Astrocyte (in vitro differentiated cells and primary cell): ENCODE measurements at regions not wholly inside any gene's neighbourhood (a gene's known extent, or its start where the extent isn't known, plus 50 kb on each side); places are given as distances from the start of the nearest gene placed in this dataset.

Experiments
- DNase-seq: peaks from one replicate; pipeline ENCODE4 v3.0.0-alpha.2; 2010; ENCODE audit warnings: low read depth
- FAIRE-seq: peaks from 2 replicates; lab custom pipeline; 2011; peaks lifted over from hg19 to GRCh38; lab: Jason Lieb, UNC
- H2AFZ ChIP-seq: 2 replicates; pipeline ENCODE4 v1.6.0; 2012; ENCODE audit warnings: low read depth, low read length, inconsistent platforms
- H3K27ac ChIP-seq: 2 replicates; pipeline ENCODE4 v1.5.1; 2011; ENCODE audit warnings: low read depth, low read length, inconsistent platforms
- H3K27me3 ChIP-seq: 2 replicates; pipeline ENCODE4 v1.6.0; 2011; ENCODE audit warnings: low read length, inconsistent platforms; ENCODE audit not compliant: insufficient read depth
- H3K36me3 ChIP-seq: 2 replicates; pipeline ENCODE4 v1.5.1; 2011; ENCODE audit warnings: low read length, inconsistent platforms; ENCODE audit not compliant: insufficient read depth
- H3K4me1 ChIP-seq: 2 replicates; pipeline ENCODE4 v1.5.1; 2011; ENCODE audit warnings: low read length, inconsistent platforms; ENCODE audit not compliant: insufficient read depth
- H3K4me2 ChIP-seq: 2 replicates; pipeline ENCODE4 v1.6.0; 2012; ENCODE audit warnings: low read length, inconsistent platforms
- H3K4me3 ChIP-seq: 2 replicates; pipeline ENCODE4 v1.5.1; 2011; ENCODE audit warnings: low read depth, mild to moderate bottlenecking, low read length, inconsistent platforms; ENCODE audit not compliant: insufficient read depth
- H3K79me2 ChIP-seq: 2 replicates; pipeline ENCODE4 v1.6.0; 2012; ENCODE audit warnings: mild to moderate bottlenecking, low read length, inconsistent platforms; ENCODE audit not compliant: insufficient read depth
- H3K9ac ChIP-seq: 2 replicates; pipeline ENCODE4 v1.6.0; 2012; ENCODE audit warnings: mild to moderate bottlenecking, low read length, inconsistent platforms
- H3K9me3 ChIP-seq: 2 replicates; pipeline ENCODE4 v1.5.1; 2012; ENCODE audit warnings: low read depth, mild to moderate bottlenecking, low read length, inconsistent platforms; ENCODE audit not compliant: insufficient read depth
- H4K20me1 ChIP-seq: 2 replicates; pipeline ENCODE4 v1.6.0; 2012; ENCODE audit warnings: low read length, inconsistent platforms; ENCODE audit not compliant: insufficient read depth
- H3K27ac Mint-ChIP-seq: one replicate; pipeline ENCODE4 v1.8.0; 2021; ENCODE audit warnings: mild to moderate bottlenecking, mixed read lengths; ENCODE audit not compliant: unreplicated experiment
- H3K27me3 Mint-ChIP-seq: one replicate; pipeline ENCODE4 v1.8.0; 2021; ENCODE audit warnings: low read depth, mixed read lengths; ENCODE audit not compliant: unreplicated experiment
- H3K36me3 Mint-ChIP-seq: one replicate; pipeline ENCODE4 v1.8.0; 2021; ENCODE audit warnings: low read depth, mixed read lengths; ENCODE audit not compliant: unreplicated experiment
- H3K4me1 Mint-ChIP-seq: one replicate; pipeline ENCODE4 v1.8.0; 2021; ENCODE audit warnings: low read depth, mixed read lengths; ENCODE audit not compliant: unreplicated experiment
- H3K4me3 Mint-ChIP-seq: one replicate; pipeline ENCODE4 v1.8.0; 2021; ENCODE audit warnings: mild to moderate bottlenecking, moderate library complexity, mixed read lengths; ENCODE audit not compliant: unreplicated experiment
- H3K9me3 Mint-ChIP-seq: one replicate; pipeline ENCODE4 v1.8.0; 2021; ENCODE audit warnings: mild to moderate bottlenecking, mixed read lengths; ENCODE audit not compliant: unreplicated experiment
- CTCF ChIP-seq: IDR thresholded peaks from 2 replicates; pipeline ENCODE4 v1.5.1; 2011; ENCODE audit warnings: low read depth, mild to moderate bottlenecking, inconsistent platforms, low read length, moderate library complexity; ENCODE audit not compliant: insufficient read depth
- EZH2 ChIP-seq: IDR thresholded peaks from 2 replicates; pipeline ENCODE4 v1.6.1; 2012; ENCODE audit warnings: mild to moderate bottlenecking, low read length, inconsistent platforms; ENCODE audit not compliant: insufficient read depth

- no peak overlapping the region for H3K4me3 Mint-ChIP-seq
- no peaks in the 10 kb centered on the region for H3K4me1 Mint-ChIP-seq
- Histone ChIP-seq H3K4me2 (peak overlapping the region; percentile 81), H3K9me3 (no peaks in the 10 kb centered on the region), H2AFZ (peak overlapping the region; percentile 56), H3K36me3 (no peaks in the 10 kb centered on the region), H3K27me3 (peaks cover 27% of the 10 kb centered on the region), H3K4me1 (no peaks in the 10 kb centered on the region), H4K20me1 (no peaks in the 10 kb centered on the region), H3K27ac (no peak overlapping the region), H3K4me3 (no peak overlapping the region), H3K79me2 (no peaks in the 10 kb centered on the region), H3K9ac (no peak overlapping the region)
- DNase-seq = no peak
- H3K27me3 Mint-ChIP-seq = peaks cover 30% of the 10 kb centered on the region
- no peaks in the 10 kb centered on the region for H3K9me3 Mint-ChIP-seq
- FAIRE-seq = no peak
- H3K27ac Mint-ChIP-seq = no peak overlapping the region
- H3K36me3 Mint-ChIP-seq = no peaks in the 10 kb centered on the region
- TF ChIP-seq EZH2 (peak; percentile 58), CTCF (no peak)
These were observed 58.1 kb downstream of the UNCX start for GRCh38 chr7:1290679-1291356.

- Mint-ChIP-seq H3K4me3 (no peak overlapping the region), H3K27me3 (peaks cover 28% of the 10 kb centered on the region), H3K4me1 (no peaks in the 10 kb centered on the region), H3K27ac (no peak overlapping the region), H3K36me3 (no peaks in the 10 kb centered on the region), H3K9me3 (no peaks in the 10 kb centered on the region)
- Histone ChIP-seq H3K36me3 (no peaks in the 10 kb centered on the region), H2AFZ (no peak overlapping the region), H3K27ac (no peak overlapping the region), H4K20me1 (no peaks in the 10 kb centered on the region), H3K4me3 (no peak overlapping the region), H3K9me3 (no peaks in the 10 kb centered on the region), H3K4me1 (no peaks in the 10 kb centered on the region), H3K27me3 (peaks cover 27% of the 10 kb centered on the region), H3K4me2 (no peak overlapping the region), H3K79me2 (no peaks in the 10 kb centered on the region), H3K9ac (no peak overlapping the region)
- TF ChIP-seq CTCF (no peak), EZH2 (no peak)
- DNase-seq = no peak
- no peak for FAIRE-seq
These were observed 58.7 kb downstream of the UNCX start for GRCh38 chr7:1291357-1291689.

- no peaks in the 10 kb centered on the region for H3K36me3 ChIP-seq
- no peak overlapping the region for H3K4me2 ChIP-seq
- Mint-ChIP-seq H3K4me1 (no peaks in the 10 kb centered on the region), H3K36me3 (no peaks in the 10 kb centered on the region), H3K9me3 (no peaks in the 10 kb centered on the region), H3K27ac (no peak overlapping the region), H3K4me3 (no peak overlapping the region), H3K27me3 (peaks cover 24% of the 10 kb centered on the region)
- TF ChIP-seq EZH2 (no peak), CTCF (no peak)
- no peak for DNase-seq
- H3K9me3 ChIP-seq = no peaks in the 10 kb centered on the region
- no peaks in the 10 kb centered on the region for H3K79me2 ChIP-seq
- no peak for FAIRE-seq
- H2AFZ ChIP-seq = no peak overlapping the region
- no peak overlapping the region for H3K4me3 ChIP-seq
- H3K4me1 ChIP-seq = no peaks in the 10 kb centered on the region
- H3K27ac ChIP-seq = no peak overlapping the region
- no peaks in the 10 kb centered on the region for H4K20me1 ChIP-seq
- H3K9ac ChIP-seq = no peak overlapping the region
- peaks cover 27% of the 10 kb centered on the region for H3K27me3 ChIP-seq
These were observed 59.4 kb downstream of the UNCX start for GRCh38 chr7:1291845-1292765.
